ENCODE measurements at regions not wholly inside any gene's neighbourhood (a gene's known extent, or its start where the extent isn't known, plus 50 kb on each side); places are given as distances from the start of the nearest gene placed in this dataset.

DNA sequence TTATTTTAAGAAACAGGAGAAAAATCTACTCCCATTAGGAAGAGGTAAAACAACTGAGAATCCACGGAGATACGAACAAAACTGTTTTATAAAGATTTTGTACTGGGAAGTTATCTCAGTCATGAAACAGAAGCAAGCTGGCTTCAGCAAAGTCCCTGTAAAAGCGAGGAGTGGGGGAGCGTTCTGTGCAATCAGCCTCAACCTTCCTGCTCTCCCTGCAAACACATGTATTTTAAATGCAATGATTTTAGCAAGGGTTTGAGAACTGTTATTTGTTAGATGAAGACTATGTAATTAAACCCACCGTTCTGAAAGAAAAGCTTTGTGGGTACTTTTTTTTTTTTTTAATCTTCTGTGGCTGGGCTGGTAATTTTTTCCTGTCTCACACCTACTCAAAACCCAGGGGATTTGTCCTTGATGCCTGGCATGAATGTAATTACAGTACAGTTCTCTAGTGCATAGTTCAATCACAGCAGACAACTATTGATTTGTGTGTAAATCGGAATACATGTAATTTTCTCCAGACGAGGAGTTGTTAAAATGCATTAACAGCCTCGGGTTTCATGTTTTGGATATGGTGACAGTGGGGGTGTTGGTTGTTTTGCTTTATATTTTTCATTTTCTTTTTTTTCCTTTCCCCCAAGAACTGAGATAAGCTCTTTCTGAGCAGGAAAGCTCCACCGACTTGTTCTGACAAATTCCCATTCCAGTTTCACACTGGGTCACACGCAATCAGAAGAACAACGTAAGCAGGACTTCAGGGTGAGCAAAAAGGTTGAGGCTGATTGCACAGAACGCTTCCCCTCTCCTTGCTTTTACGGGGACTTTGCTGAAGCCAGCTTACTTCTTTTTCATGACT is 153.6 kb downstream of the PHLDA1 start:
- TF ChIP-seq, protein P1, sequence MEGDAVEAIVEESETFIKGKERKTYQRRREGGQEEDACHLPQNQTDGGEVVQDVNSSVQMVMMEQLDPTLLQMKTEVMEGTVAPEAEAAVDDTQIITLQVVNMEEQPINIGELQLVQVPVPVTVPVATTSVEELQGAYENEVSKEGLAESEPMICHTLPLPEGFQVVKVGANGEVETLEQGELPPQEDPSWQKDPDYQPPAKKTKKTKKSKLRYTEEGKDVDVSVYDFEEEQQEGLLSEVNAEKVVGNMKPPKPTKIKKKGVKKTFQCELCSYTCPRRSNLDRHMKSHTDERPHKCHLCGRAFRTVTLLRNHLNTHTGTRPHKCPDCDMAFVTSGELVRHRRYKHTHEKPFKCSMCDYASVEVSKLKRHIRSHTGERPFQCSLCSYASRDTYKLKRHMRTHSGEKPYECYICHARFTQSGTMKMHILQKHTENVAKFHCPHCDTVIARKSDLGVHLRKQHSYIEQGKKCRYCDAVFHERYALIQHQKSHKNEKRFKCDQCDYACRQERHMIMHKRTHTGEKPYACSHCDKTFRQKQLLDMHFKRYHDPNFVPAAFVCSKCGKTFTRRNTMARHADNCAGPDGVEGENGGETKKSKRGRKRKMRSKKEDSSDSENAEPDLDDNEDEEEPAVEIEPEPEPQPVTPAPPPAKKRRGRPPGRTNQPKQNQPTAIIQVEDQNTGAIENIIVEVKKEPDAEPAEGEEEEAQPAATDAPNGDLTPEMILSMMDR (IDR thresholded peaks at IDR 0.05) = no peak
- TF ChIP-seq, protein P2, sequence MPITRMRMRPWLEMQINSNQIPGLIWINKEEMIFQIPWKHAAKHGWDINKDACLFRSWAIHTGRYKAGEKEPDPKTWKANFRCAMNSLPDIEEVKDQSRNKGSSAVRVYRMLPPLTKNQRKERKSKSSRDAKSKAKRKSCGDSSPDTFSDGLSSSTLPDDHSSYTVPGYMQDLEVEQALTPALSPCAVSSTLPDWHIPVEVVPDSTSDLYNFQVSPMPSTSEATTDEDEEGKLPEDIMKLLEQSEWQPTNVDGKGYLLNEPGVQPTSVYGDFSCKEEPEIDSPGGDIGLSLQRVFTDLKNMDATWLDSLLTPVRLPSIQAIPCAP (CRISPR knock-in tag; IDR thresholded peaks at IDR 0.05) = no peak

Data from WTC11 (cell line).